AG04450 (cell line): ENCODE measurements at regions not wholly inside any gene's neighbourhood (a gene's known extent, or its start where the extent isn't known, plus 50 kb on each side); places are given as distances from the start of the nearest gene placed in this dataset.

Experiments
- CTCF ChIA-PET: fragments of 300-600, 350-600 bp; formaldehyde crosslinking; extraction: SDS; loops from one replicate; lab custom pipeline; 2022; ENCODE audit warnings: antibody characterized with exemption, inconsistent platforms; lab: Charles Lee
- POLR2A ChIA-PET: fragments of 350-600 bp; formaldehyde crosslinking; extraction: SDS; loops from one replicate; lab custom pipeline; 2021; ENCODE audit warnings: antibody characterized with exemption, inconsistent platforms; lab: Yijun Ruan, JAX
- DNase-seq: peaks from one replicate; pipeline ENCODE4 v3.0.0-alpha.2; 2011; ENCODE audit warnings: low read depth, low spot score
- H3K27ac ChIP-seq: one replicate; pipeline ENCODE4 v1.5.1; 2012; ENCODE audit warnings: low read depth, low read length, control low read depth
- H3K27me3 ChIP-seq: one replicate; pipeline ENCODE4 v1.6.0; 2012; ENCODE audit warnings: low read length; ENCODE audit not compliant: control insufficient read depth, insufficient read depth
- H3K4me3 ChIP-seq: 2 replicates; pipeline ENCODE4 v1.5.1; 2011; ENCODE audit warnings: mild to moderate bottlenecking, low read depth, low read length, control low read depth
- H3K9me3 ChIP-seq: 2 replicates; pipeline ENCODE4 v1.5.1; 2012; ENCODE audit warnings: low read length; ENCODE audit not compliant: control insufficient read depth, insufficient read depth
- TF ChIP-seq, protein P1 (sequence below): IDR thresholded peaks from 2 replicates; pipeline ENCODE4 v1.5.1; 2011; ENCODE audit warnings: low read depth, low read length, control low read depth, inconsistent platforms

DNA sequence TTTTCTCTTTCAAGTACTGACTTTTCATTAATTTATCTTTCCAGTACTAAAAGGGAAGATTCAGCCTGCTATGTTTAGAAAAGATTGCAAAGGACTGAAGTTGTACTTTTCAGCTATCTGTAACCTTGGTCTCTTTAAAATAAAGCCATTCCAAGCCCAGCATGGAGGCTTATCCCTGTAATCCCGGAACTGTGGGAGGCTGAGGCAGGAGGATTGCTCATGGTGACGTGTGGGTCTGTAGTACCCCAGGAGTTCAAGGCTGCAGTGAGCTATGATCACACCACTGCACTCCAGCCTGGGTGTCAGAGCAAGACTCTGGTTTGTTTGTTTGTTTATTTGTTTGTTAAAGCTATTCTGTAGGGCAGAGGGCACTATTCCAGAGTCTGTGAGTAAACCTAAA lies 50.6 kb upstream of the TMEM170B start:
- TF ChIP-seq, protein P1, sequence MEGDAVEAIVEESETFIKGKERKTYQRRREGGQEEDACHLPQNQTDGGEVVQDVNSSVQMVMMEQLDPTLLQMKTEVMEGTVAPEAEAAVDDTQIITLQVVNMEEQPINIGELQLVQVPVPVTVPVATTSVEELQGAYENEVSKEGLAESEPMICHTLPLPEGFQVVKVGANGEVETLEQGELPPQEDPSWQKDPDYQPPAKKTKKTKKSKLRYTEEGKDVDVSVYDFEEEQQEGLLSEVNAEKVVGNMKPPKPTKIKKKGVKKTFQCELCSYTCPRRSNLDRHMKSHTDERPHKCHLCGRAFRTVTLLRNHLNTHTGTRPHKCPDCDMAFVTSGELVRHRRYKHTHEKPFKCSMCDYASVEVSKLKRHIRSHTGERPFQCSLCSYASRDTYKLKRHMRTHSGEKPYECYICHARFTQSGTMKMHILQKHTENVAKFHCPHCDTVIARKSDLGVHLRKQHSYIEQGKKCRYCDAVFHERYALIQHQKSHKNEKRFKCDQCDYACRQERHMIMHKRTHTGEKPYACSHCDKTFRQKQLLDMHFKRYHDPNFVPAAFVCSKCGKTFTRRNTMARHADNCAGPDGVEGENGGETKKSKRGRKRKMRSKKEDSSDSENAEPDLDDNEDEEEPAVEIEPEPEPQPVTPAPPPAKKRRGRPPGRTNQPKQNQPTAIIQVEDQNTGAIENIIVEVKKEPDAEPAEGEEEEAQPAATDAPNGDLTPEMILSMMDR = no peak

DNA sequence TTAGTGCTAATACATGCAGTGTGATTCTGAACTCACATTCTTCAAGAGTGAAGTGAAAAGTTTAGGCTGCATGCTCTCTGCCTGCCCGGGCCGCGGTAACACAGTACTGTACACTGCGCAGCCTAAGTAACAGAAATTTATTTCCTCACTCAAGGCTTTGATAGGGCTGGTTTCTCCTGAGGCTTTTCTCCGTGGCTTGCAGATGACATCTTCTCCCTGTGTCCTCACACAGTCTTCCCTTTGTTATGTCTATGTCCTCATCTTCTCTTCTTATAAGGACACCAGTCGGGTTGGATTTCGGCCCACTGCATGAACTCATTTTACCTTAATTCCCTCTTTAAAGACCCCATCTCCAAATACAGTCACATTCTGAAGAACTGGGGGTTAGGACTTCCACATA lies 51.1 kb upstream of the TMEM170B start:
- H3K27ac ChIP-seq = no peak overlapping the region
- CTCF ChIA-PET = interaction anchor here (3.2 kb wide), 1 partner anchor 10 kb away, joined by 28 read pairs; no protein-coding TSS in a partner anchor
- TF ChIP-seq, protein P1 = no peak
- no peak overlapping the region for H3K4me3 ChIP-seq
- peaks cover 4% of the 10 kb centered on the region for H3K27me3 ChIP-seq
- no peak for DNase-seq
- H3K9me3 ChIP-seq = no peaks in the 10 kb centered on the region
- POLR2A ChIA-PET = no interaction called here

More for the DNA sequence above, 50.6 kb upstream of the TMEM170B start:
- CTCF ChIA-PET = interaction anchor here (1.8 kb wide), 1 partner anchor 9 kb away, joined by 14 read pairs; no protein-coding TSS in a partner anchor
- Histone ChIP-seq H3K27ac (no peak overlapping the region), H3K9me3 (no peaks in the 10 kb centered on the region), H3K27me3 (peaks cover 4% of the 10 kb centered on the region), H3K4me3 (no peak overlapping the region)
- POLR2A ChIA-PET = no interaction called here
- DNase-seq = no peak

DNA sequence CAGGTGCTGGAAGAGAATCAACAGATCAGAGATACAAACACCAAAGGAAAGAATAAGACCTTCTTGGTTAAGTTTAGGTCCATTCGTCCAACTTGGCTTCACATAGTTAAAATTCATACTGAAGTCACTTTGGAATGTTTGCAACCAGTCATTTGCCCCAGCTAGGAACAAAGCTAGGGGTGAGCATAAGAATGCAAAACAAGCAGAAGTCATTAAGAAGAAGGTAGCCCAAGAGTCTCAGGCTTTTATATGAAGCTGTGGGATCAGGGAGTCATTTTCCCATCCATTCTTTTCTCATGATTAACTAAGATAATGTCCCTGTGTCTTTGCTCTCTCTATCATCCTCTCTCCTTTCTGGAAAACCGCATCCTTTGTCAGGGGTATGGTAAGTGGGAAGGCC lies 51.5 kb upstream of the TMEM170B start:
- POLR2A ChIA-PET = no interaction called here
- TF ChIP-seq, protein P1 = no peak
- peaks cover 4% of the 10 kb centered on the region for H3K27me3 ChIP-seq
- H3K27ac ChIP-seq = no peak overlapping the region
- no peaks in the 10 kb centered on the region for H3K9me3 ChIP-seq
- H3K4me3 ChIP-seq = no peak overlapping the region
- CTCF ChIA-PET = interaction anchor here (3.2 kb wide), 1 partner anchor 10 kb away, joined by 28 read pairs; no protein-coding TSS in a partner anchor
- no peak for DNase-seq

DNA sequence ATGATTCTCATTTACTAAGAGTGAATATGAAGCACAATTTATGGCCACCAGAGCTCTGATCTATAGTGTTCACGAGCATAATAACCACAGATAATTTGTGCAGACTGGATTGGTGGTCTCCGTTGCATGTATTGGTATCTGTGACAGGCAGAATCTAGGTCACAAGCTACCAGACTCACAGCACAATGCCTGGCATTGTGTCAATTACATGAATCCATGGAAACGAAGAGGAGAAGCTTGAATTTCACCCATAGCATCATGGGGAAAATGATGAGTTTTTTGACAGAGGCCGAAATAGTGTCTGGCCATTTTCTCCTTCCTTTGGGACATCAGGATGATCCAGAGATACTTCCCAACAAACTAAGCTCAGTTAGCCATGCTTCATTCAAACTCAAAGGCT lies 52.3 kb upstream of the TMEM170B start:
- Histone ChIP-seq H3K27me3 (peaks cover 4% of the 10 kb centered on the region), H3K4me3 (no peak overlapping the region), H3K9me3 (no peaks in the 10 kb centered on the region), H3K27ac (no peak overlapping the region)
- ChIA-PET POLR2A (no interaction called here), CTCF (interaction anchor here (0.7 to 3.2 kb wide), 5 partner anchors 11 to 400 kb away, joined by 3 to 28 read pairs (median 4); no protein-coding TSS in a partner anchor)
- no peak for DNase-seq
- TF ChIP-seq, protein P1 = no peak

DNA sequence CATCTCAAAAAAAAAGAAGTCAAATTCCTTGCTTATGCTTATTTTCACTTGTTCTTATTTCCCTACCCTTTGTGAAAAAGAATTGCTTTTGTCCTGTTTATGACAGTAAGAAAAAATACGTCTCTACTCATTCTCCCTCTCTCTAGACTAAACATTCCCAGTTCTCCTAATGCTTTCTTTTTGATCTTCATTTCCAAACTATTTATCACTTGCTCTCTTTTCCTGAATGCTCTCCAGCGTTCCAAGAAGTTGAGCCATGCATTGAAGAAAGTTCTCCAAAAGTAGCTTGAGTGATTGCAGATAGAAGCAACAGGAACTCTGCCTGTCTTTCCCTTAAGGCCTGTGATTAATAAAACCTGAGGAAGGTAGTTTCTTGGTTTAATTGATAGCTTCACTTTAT lies 53.1 kb upstream of the TMEM170B start:
- Histone ChIP-seq H3K9me3 (no peaks in the 10 kb centered on the region), H3K4me3 (no peak overlapping the region), H3K27ac (no peak overlapping the region), H3K27me3 (peaks cover 4% of the 10 kb centered on the region)
- TF ChIP-seq, protein P1 = no peak
- CTCF ChIA-PET = interaction anchor here (1.2 to 3.2 kb wide), 2 partner anchors 12 to 312 kb away, joined by 3 to 28 read pairs; no protein-coding TSS in a partner anchor
- POLR2A ChIA-PET = no interaction called here
- DNase-seq = no peak
